HPDE6-E6E7 (cell line): ENCODE measurements at regions not wholly inside any gene's neighbourhood (a gene's known extent, or its start where the extent isn't known, plus 50 kb on each side); places are given as distances from the start of the nearest gene placed in this dataset.

Experiments used
- DNase-seq: peaks from one replicate; pipeline ENCODE4 v3.0.0; 2011; ENCODE audit warnings: missing footprints; ENCODE audit errors: extremely low spot score

DNA sequence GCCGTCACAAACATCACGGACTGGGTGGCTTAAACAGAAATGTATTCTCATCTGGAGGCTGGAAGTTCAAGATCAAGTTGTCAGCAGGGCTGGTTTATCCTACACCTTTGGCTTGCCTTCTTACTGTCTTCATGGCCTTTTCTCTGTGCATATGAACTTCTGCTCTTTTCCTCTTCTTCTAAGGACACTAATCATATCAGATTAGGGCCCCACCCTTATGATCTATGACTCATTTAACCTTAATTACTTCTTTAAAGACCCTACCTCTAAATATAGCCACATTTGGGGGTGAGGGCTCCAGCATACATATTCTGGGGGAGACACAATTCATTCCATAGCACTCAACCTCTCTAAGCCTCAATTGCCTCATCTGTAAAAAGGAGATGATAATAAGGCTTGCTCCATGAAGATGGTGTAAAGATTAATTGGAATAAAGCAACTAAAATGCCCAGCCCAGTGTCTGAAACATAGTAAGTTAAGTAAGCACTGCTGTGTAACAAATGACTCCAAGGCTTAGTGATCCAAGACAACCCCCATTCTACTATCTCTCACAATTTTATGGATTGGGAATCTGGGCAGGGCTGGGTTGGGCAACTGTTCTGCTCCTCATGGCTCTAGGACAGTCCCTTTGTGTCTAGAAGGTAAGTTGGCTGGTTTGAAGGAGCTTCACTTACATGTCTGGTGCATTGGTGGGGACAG lies 119.8 kb downstream of the BANF2 start:
- no peak for DNase-seq

DNA sequence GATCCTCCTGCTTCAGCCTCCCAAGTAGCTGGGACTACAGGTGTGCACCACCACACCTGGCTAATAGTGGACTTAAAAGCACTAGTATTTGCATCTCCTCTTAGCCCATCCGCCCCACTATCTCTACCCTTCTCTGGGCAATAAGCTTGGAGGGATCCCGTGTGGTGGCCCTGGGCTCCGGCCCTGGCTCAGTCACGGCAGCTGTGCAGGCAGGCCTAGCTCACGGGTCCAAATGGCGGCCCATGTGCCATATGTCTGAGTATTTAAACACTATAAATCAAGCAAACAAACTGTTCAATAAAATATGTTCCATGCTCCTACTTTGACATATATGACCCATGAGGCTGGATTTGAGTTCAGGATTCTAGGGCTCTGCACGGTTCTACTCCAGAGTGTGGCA lies 118.4 kb downstream of the BANF2 start:
- DNase-seq: no peak

DNA sequence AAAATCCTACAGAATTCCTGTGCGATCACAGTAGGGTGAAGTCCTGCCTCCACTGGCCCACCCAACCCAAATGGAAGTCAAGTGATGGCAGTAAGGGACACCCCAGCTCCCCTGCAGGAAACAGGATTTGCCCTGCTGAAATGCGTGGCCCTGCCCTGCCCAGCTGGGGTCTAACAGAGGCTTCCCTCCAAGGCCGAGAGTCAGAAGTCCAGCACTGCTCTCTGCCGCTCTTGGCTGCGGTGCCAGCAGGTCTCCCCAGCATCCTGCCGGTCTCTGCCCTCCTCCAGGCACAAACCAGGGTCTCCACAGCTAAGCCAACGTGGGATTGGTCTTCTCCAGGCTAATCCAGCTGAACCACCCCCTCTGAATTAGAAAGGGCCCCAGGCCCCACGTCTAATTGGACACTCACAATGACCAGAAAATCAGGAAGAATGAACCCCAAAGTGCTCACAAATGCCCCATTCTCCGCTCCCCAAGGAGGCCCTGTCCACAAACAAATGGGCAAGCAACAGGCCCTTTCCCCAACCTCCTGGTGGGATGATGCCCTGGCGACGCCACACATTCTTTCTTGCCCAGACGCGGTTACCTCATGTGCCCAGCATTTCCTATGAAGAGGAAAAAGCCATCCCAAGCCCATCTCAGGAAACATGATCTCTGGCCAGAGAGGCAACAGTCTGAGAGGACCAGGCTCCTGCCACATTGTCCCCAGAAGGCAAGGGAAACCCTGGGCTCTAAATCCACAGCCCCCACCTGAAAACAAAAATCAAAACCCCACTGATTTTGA lies 117.2 kb downstream of the BANF2 start:
- DNase-seq: no peak

DNA sequence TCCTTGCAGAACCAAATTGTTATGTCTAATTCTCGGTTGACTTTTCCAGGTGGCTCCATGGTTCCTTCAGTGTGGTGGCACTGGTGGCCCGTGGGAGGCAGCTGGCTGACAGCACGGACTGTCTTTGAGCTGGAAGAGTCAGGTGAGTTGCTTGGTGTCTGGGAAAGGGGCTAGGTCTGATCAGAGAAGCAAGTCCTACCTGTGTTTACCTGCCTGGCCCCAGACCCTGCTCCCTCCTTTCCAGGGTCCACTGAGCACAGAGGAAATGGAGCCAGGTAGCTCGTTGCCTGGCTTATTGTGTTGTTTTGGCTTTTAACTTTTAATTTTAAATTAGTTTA lies 111.8 kb downstream of the BANF2 start:
- no peak for DNase-seq

- no peak for DNase-seq
Measured at GRCh38 chr20:17810847-17811627, 111.3 kb downstream of the BANF2 start.

GRCh38 chr20:17810062-17810631 lies 110.4 kb downstream of the BANF2 start:
- no peak for DNase-seq

DNA sequence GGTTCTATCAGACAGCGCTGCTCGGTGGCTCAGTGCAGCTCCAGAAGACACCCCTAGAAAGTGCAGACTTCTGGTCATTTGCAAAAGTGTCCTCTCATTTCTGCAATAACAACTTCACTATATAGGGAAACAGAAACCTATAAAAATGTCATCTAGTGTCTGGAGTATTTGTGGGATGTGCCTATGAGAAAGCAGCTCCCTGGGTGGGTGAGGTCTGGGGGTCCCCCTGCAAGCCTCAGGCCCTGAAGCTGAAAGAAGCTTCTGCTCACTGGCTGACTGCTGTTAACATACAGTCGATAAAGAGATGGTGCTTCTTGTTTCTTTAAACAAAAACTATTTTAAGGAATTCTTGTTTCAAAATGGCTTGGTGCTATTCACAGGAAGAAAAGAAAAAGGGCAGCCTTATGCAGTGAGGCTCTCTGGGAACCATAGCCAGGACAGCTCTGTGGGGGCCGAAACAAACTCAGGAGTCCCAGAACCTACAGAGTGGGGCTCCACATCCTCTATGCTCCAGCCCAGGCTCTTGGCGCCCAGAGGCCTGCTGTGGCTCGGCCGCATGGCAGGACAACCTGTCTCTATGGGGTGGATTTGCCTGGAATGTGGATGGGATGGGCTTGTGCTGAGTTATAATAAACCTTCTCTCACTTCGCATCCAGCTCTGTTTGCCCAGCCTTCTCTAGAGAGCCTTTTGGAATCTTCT lies 109.7 kb downstream of the BANF2 start:
- no peak for DNase-seq

- DNase-seq: no peak
Measured at GRCh38 chr20:17808782-17809181, 109.0 kb downstream of the BANF2 start.

DNA sequence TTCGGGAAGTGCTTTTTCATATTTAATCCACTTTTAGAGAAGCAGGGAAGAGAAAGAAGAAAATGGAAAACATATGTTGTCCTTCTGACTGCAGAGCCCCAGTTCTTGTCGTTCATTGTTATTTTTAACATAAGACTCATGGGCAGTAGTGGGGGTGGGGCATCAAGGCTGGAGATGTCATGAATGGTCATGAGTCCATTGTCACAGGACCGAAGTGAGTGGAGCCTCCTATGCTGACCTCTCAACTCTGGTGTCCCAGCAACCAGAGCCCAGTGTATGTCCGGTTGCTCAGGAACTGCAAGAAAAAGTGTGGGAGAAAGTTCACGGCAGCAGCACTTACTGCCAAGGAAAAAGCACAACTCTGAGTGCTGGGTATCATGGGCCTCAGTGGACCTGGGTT lies 108.6 kb downstream of the BANF2 start:
- DNase-seq: no peak

- DNase-seq: no peak
Measured at GRCh38 chr20:17807651-17808050, 107.9 kb downstream of the BANF2 start.

DNA sequence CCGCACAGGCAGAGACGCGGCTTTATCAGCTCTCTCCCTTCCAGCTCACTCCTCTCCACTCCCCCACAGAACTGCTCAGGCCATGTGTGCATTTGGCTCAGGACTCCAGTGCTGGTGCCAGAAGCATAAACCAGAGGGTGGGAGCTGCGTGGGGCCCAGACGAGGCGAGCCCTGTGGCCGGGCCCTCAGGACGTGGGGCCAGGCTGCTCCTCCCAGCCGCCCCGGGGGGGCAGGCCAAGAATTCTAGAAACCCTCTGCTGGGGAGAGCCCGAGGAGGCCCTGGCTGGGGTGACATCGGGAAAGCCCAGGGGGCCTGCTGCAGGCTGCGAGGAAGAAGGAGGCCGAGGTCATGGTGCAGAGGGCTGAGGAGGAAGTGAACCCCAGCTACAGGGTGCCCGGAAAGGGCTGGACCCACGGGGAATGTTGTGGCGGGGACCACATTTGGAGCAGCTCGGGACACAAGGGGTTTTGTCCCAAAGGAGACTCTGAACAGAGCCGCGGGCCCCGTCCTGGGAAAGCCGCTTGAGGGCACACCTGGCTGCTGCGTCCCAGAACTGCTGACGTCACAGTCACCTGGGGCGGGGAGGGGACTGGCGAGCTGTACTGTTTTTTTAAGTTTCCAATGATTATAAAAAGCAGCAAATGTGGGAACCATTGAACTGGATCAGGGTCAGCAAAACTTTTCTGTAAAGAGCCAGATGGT lies 107.1 kb downstream of the BANF2 start:
- no peak for DNase-seq

DNA sequence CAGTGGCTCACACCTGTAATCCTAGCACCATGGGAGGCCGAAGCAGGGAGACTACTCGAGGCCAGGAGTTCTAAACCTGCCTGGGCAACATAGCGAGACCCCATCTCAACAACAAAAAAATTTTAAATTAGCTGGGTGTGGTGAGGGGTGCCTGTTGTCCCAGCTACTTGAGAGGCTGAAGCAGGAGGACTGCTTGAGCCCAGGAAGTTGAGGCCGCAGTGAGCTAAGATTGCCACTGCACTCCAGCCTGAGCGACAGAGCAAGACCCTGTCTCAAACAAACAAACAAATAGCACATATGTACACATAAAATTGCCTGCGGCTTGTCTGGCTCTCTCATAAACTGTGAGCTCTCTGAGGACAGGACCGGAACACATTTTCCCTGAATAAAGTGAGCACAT lies 106.3 kb downstream of the BANF2 start:
- no peak for DNase-seq

GRCh38 chr20:17803765-17804164 lies 104.0 kb downstream of the BANF2 start:
- DNase-seq: no peak

- no peak for DNase-seq
Measured at GRCh38 chr20:17799575-17800227, 99.9 kb downstream of the BANF2 start.

GRCh38 chr20:17798601-17799000 lies 98.8 kb downstream of the BANF2 start:
- DNase-seq: no peak

- no peak for DNase-seq
Measured at GRCh38 chr20:17797579-17797978, 97.8 kb downstream of the BANF2 start.

GRCh38 chr20:17797161-17797560 lies 97.4 kb downstream of the BANF2 start:
- DNase-seq: no peak

- no peak for DNase-seq
Measured at GRCh38 chr20:17796091-17796563, 96.4 kb downstream of the BANF2 start.

DNA sequence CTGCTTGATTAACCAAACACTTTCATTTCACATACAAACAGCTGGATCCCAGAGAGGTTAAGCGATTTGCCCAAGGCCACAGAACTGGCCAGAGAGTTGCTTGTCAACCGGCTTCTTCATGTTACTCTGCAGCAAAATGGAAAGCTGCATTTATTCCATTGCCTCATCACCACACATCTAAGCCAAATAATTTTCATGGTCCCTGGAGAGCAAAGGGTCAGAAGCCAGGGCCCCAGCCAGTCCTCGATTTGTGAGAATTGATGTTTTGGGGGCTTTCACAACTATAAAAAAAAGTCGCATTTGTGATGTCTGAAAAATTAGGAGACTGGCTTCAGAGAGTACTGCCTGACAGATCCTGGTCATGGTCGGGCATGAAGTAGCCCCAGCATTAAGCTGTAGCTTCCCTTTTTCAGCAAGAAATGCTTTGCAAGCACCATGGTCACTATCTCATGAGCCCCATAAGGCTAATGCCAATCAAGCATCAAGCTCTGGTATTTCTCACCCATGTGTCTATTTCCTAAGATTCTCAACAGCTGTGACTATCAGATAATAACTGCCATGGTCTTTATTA lies 95.8 kb downstream of the BANF2 start:
- DNase-seq: no peak

DNA sequence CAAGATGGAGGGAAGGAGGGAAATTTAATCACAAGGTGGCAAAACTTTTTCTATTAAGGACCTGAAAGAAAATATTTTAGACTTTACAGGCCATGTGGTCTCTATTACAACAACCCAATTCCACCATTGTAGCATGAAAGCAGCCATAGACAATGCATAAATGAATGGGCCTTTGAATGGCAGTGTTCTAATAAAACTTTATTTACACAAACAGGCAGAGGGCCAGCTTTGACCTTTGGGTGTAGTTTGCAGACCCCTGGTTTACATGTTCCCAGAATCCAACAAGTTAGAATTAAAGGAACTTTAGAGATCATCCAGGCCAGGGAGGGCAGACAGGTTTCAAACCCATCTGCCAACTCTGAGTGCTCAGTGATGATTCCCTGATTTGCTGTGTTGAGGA lies 95.2 kb downstream of the BANF2 start:
- no peak for DNase-seq
